K562 (cell line): ENCODE measurements at regions not wholly inside any gene's neighbourhood (a gene's known extent, or its start where the extent isn't known, plus 50 kb on each side); places are given as distances from the start of the nearest gene placed in this dataset.
"Not testable (repeated sequence)": the region's sequence is repeated elsewhere in the genome, so short reads cannot be mapped to it uniquely, and the experiment has no call there.

Source experiments
- ATF2 ChIP-seq: sonication (generic); formaldehyde crosslinking; IDR thresholded peaks from 2 replicates; pipeline ENCODE4 v1.8.1; 2022; ENCODE audit warnings: missing genetic modification reagents
- BMI1 ChIP-seq: fragments of 150-350 bp; IDR thresholded peaks from 2 replicates; pipeline ENCODE4 v1.6.1; 2014; ENCODE audit warnings: low read length
- CXXC5 ChIP-seq: fragments of 250-450 bp; sonication (Bioruptor Pico); IDR thresholded peaks from 2 replicates; pipeline ENCODE4 v1.8.0; 2022; ENCODE audit warnings: inconsistent platforms, mild to moderate bottlenecking, moderate library complexity
- EHMT2 ChIP-seq: fragments of 450-650 bp; IDR thresholded peaks from 2 replicates; pipeline ENCODE4 v1.6.1; 2018; ENCODE audit warnings: antibody characterized with exemption
- JUNB ChIP-seq: fragments of 450-650 bp; formaldehyde crosslinking; conservative IDR thresholded peaks from 2 replicates; pipeline ENCODE4 v1.4.0; 2020; ENCODE audit warnings: mild to moderate bottlenecking
- MAZ ChIP-seq, 2 experiments: fragments of 450-650 bp in 1 of 2; sonication (generic) in 1 of 2; formaldehyde crosslinking; IDR thresholded peaks in 1 of 2; conservative IDR thresholded peaks in 1 of 2; 2 replicates each; pipeline versions ENCODE4 v1.4.0 to v1.5.0; 2020; ENCODE audit warnings: mild to moderate bottlenecking in 1 of 2, missing genetic modification reagents in 1 of 2
- POLR2A ChIP-seq: fragments of 450-650 bp; conservative IDR thresholded peaks from 2 replicates; pipeline ENCODE4 v1.6.1; 2016
- ZNF695 ChIP-seq: fragments of 450-650 bp; formaldehyde crosslinking; IDR thresholded peaks from 2 replicates; pipeline ENCODE4 v1.4.0; 2020; ENCODE audit warnings: mild to moderate bottlenecking, moderate library complexity
- TF ChIP-seq, protein P1 (sequence below), 3 experiments: fragments of 200-800 bp in 1 of 3; sonication (Bioruptor generic) in 1 of 3; sonication (generic) in 1 of 3; formaldehyde crosslinking in 1 of 3; IDR thresholded peaks; 2 replicates each; pipeline versions ENCODE4 v1.6.1 to v1.8.0; 2016 to 2022; ENCODE audit warnings: mild to moderate bottlenecking in 2 of 3, missing compliant biosample characterization in 2 of 3, missing genetic modification characterization in 2 of 3, missing genetic modification reagents in 1 of 3

- not testable (repeated sequence) for TF ChIP-seq EHMT2; ATF2 (CRISPR knock-in tag); JUNB (CRISPR knock-in tag); MAZ (CRISPR knock-in tag; conservative IDR thresholded peaks at IDR 0.05 in 1 of 2, IDR thresholded peaks at IDR 0.05 in 1 of 2); CXXC5 (CRISPR knock-in tag); POLR2A; BMI1; ZNF695 (CRISPR knock-in tag)
- TF ChIP-seq, protein P1, sequence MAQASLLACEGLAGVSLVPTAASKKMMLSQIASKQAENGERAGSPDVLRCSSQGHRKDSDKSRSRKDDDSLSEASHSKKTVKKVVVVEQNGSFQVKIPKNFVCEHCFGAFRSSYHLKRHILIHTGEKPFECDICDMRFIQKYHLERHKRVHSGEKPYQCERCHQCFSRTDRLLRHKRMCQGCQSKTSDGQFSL (CRISPR knock-in tag; IDR thresholded peaks at IDR 0.05): not testable (repeated sequence)
- TF ChIP-seq, protein P1 (tag; IDR thresholded peaks at IDR 0.05): not testable (repeated sequence)
These were observed 78.9 kb downstream of the TEX35 start for GRCh38 chr1:178591811-178592210.
